Esophagus mucosa (tissue), 1 donor: ENCODE measurements at regions not wholly inside any gene's neighbourhood (a gene's known extent, or its start where the extent isn't known, plus 50 kb on each side); places are given as distances from the start of the nearest gene placed in this dataset.
"Not testable (repeated sequence)": the region's sequence is repeated elsewhere in the genome, so short reads cannot be mapped to it uniquely, and the experiment has no call there.

Experiments used
- ATAC-seq: fragments of 200-7000 bp; cut with Tn5 transposase; one replicate; pipeline ENCODE4 v1.9.1; 2020
- donor health status: DM: yes; HTN: yes; CAD: no.

- ATAC-seq = no peak
These were observed 424.7 kb upstream of the ST8SIA4 start for GRCh38 chr5:101327816-101328215.

GRCh38 chr5:101326766-101327165 lies 423.7 kb upstream of the ST8SIA4 start:
- no peak for ATAC-seq

DNA sequence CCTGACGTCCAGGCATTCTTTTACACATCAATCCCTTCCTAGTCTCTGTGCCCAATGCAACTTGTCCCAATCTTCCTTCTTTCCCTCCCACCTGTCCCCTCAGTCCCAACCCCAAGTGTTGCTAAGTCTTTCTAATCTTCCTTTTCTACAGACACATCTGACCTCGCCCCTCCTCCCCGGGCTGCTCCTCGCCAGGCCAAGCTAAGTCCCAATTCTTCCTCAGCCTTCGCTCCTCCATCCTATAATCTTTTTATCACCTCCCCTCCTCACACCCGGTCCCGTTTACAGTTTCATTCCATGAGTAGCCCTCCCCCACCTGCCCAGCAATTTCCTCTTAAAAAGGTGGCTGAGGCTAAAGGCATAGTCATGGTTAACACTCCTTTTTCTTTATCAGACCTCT lies 413.3 kb upstream of the ST8SIA4 start:
- ATAC-seq = not testable (repeated sequence)

DNA sequence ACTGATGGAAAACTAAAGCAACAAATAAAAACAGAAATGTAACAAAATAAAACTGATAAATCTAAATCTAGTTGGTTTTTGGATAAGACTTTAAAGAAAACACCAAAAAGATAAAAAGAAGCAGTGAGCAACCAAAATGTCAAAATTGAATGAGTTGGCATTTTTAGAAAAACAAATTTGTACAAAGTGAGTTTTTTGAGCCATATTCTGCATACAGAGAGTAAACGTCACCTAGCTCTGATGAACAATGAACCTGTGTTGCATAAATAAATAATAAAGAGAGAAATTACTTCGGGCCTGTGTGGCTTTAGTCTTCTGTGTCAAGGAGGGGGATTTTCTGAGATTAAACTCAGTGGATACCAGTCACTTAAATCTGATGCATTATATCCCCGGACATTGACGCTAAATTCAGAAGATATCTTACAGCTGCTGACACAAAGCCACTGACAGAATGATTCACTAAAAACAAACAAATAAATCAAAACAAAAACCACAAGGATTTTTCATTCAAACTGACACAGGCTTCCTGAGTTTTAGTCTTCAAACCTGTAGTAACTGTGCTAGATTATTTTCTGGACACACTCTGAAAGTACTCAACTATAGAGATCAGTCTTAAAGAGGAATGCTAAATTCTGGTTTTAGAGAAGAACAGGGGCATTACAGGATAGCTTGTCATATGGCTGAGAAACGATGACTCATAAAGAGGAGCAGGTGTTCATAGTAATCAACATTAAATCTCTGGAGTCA lies 403.5 kb upstream of the ST8SIA4 start:
- ATAC-seq = peak; percentile 22

DNA sequence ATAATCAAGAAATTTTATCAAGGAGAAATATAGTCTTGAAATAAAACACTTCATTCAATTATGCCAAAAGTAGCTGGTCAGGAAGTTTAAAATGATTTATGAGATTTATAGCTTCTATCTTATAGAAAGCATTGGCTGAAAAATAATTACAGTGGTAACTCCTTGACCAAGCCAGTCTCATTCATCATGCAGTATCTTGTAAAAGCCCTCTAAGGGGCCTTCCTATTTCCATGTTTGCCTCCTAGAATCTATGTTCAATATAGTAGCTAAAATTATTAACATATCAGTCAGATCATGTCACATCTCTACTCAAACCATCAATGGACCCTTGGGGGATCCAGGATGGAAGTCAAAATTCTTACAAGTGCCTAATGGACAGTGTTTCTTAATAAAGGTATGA lies 393.4 kb upstream of the ST8SIA4 start:
- no peak for ATAC-seq

DNA sequence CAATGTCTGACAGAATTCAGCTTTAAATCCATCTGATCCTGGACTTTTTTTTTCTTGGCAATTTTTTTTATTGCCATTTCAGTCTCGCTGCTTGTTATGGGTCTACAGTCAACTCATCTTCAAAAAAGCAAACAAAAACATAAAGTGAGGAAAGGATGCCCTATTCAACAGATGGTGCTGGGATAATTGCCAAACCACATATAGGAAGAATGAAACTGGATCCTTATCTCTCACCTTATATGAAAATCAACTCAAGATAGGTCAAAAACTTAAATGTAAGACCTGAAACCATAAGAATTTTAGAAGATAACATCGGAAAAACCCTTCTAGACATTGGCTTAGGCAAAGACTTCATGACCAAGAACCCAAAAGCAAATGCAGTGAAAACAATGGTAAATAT lies 389.1 kb upstream of the ST8SIA4 start:
- ATAC-seq = no peak

GRCh38 chr5:101290761-101291160 lies 387.7 kb upstream of the ST8SIA4 start:
- ATAC-seq = not testable (repeated sequence)

GRCh38 chr5:101288633-101289032 lies 385.6 kb upstream of the ST8SIA4 start:
- ATAC-seq = no peak

GRCh38 chr5:101284736-101285375 lies 381.8 kb upstream of the ST8SIA4 start:
- ATAC-seq = no peak

DNA sequence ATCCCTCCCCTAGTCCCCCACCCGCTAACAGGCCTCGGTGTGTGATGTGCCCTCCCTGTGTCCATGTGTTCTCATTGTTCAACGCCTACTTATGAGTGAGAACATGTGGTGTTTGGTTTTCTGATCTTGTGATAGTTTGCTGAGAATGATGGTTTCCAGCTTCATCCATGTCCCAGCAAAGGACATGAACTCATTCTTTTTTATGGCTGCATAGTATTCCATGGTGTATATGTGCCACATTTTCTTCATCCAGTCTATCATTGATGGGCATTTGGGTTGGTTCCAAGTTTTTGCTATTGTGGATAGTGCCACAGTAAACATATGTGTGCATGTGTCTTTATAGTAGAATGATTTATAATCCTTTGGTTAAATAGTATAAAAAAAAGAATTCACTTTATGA lies 380.9 kb upstream of the ST8SIA4 start:
- ATAC-seq = not testable (repeated sequence)

- ATAC-seq = no peak
These were observed 375.8 kb upstream of the ST8SIA4 start for GRCh38 chr5:101278917-101279316.

DNA sequence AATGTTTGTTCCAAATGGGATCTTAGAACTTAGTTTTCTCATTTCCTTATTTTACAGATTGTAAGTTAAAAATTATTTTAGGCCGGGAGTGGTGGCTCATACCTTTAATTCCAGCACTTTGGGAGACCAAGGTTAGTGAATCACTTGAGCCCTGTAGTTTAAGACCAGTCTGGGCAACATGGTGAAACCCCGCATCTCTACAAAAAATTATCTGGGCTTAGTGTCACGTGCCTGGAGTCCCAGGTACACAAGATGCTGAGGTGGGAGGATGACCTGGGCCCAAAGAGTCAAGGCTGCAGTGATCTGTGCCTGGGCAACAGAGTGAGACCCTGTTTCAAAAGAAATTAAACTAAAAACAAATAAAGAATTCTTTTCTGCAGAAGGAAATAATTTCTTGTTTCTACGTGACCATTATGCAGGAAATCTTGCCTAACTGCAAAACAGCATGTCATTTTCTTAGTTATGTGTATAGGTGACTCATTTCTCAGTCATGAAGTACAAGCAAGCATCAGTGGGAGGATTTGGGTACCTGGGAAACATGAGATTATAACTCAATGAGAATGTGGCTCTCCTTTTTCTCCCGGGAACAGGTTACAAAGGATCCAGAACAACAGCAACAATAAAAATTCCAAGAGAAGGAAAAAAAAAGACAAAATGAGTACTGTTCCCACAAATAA lies 375.1 kb upstream of the ST8SIA4 start:
- ATAC-seq = peak; percentile 43

GRCh38 chr5:101271945-101272344 lies 368.9 kb upstream of the ST8SIA4 start:
- no peak for ATAC-seq

- no peak for ATAC-seq
These were observed 368.3 kb upstream of the ST8SIA4 start for GRCh38 chr5:101271416-101271815.

- ATAC-seq = no peak
These were observed 357.8 kb upstream of the ST8SIA4 start for GRCh38 chr5:101260857-101261256.

GRCh38 chr5:101253096-101253495 lies 350.0 kb upstream of the ST8SIA4 start:
- no peak for ATAC-seq

- ATAC-seq = no peak
These were observed 341.5 kb upstream of the ST8SIA4 start for GRCh38 chr5:101244621-101245020.

GRCh38 chr5:101212942-101213514 lies 309.9 kb upstream of the ST8SIA4 start:
- ATAC-seq = no peak

DNA sequence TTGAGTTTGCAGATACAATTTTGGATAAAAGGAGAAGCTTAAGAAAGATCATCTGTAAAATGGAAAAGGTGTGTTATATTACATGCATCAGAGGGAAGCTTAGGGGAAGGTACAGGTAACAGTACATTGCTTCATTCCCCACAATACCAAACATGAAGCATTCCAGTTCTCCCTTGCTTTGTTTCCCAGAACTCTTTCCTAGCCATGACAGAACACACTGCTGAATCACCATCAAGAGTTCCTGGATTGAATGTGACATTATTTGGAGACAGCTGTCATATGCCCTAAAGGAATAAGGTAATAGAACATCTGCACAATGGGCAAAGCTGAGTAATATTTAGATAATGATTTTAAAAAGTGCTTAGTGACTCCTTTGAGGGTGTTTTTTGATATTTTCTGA lies 303.5 kb upstream of the ST8SIA4 start:
- peak; percentile 63 for ATAC-seq

- not testable (repeated sequence) for ATAC-seq
These were observed 302.0 kb upstream of the ST8SIA4 start for GRCh38 chr5:101205065-101205464.

GRCh38 chr5:101180365-101180764 lies 277.3 kb upstream of the ST8SIA4 start:
- not testable (repeated sequence) for ATAC-seq

GRCh38 chr5:101176605-101177004 lies 273.5 kb upstream of the ST8SIA4 start:
- ATAC-seq = no peak

DNA sequence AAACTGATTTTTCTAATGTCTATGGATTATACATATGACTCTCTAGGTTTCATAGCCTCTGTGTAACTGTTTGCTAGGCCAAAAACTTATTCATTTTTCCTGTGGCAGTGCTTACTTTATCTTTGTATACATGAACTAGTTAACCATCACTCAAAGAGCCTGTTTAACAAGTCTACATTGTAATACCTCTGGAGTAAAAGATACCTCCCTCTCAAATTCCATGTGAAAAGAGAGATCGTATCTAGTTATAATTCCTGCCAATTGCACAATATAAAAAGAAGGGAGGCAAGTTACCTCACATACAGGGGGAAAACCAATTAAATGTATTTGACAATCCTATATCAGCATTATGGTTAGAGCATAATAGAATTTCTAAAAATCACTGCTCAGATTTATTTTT lies 271.9 kb upstream of the ST8SIA4 start:
- no peak for ATAC-seq
